H9 (cell line): ENCODE measurements at regions not wholly inside any gene's neighbourhood (a gene's known extent, or its start where the extent isn't known, plus 50 kb on each side); places are given as distances from the start of the nearest gene placed in this dataset.

Experiments
- DNase-seq: peaks from one replicate; pipeline ENCODE4 v3.0.0-alpha.2; 2017
- H2AFZ ChIP-seq: one replicate; pipeline ENCODE4 v1.6.1; 2013; ENCODE audit warnings: mild to moderate bottlenecking, low read length, control low read depth, moderate library complexity
- H2AK5ac ChIP-seq: 2 replicates; pipeline ENCODE4 v1.6.1; 2013; ENCODE audit warnings: low read length, control low read depth, mixed read lengths; ENCODE audit not compliant: insufficient read length
- H2BK120ac ChIP-seq: one replicate; pipeline ENCODE4 v1.6.1; 2013; ENCODE audit warnings: low read depth, mild to moderate bottlenecking, low read length, control low read depth, inconsistent platforms; ENCODE audit not compliant: poor library complexity, severe bottlenecking
- H2BK12ac ChIP-seq: 2 replicates; pipeline ENCODE4 v1.6.1; 2013; ENCODE audit warnings: low read length, control low read depth, mixed read lengths, low read depth; ENCODE audit not compliant: insufficient read length
- H2BK15ac ChIP-seq: 2 replicates; pipeline ENCODE4 v1.6.1; 2013; ENCODE audit warnings: low read depth, low read length, control low read depth
- H2BK20ac ChIP-seq: one replicate; pipeline ENCODE4 v1.6.1; 2013; ENCODE audit warnings: low read depth, mild to moderate bottlenecking, low read length, control low read depth, inconsistent platforms; ENCODE audit not compliant: poor library complexity, severe bottlenecking
- H2BK5ac ChIP-seq: 2 replicates; pipeline ENCODE4 v1.6.1; 2013; ENCODE audit warnings: low read length, control low read depth, mixed read lengths; ENCODE audit not compliant: insufficient read length
- H3K14ac ChIP-seq: 2 replicates; pipeline ENCODE4 v1.6.1; 2013; ENCODE audit warnings: low read length, control low read depth; ENCODE audit not compliant: insufficient read depth
- H3K18ac ChIP-seq: 2 replicates; pipeline ENCODE4 v1.6.1; 2013; ENCODE audit warnings: low read depth, mild to moderate bottlenecking, mixed read lengths, low read length, control low read depth; ENCODE audit not compliant: insufficient read length
- H3K23ac ChIP-seq: 2 replicates; pipeline ENCODE4 v1.6.1; 2013; ENCODE audit warnings: low read length, control low read depth, mixed read lengths, low read depth; ENCODE audit not compliant: insufficient read length
- H3K23me2 ChIP-seq: 2 replicates; pipeline ENCODE4 v1.6.1; 2013; ENCODE audit warnings: low read depth, mild to moderate bottlenecking, mixed read lengths, low read length, control low read depth; ENCODE audit not compliant: insufficient read length, poor library complexity, severe bottlenecking
- H3K27ac ChIP-seq: 2 replicates; pipeline ENCODE4 v1.5.1; 2013; ENCODE audit warnings: low read length, control low read depth, mixed read lengths, low read depth; ENCODE audit not compliant: insufficient read length
- H3K27me3 ChIP-seq: 2 replicates; pipeline ENCODE4 v1.6.1; 2013; ENCODE audit warnings: low read length, control low read depth, inconsistent platforms; ENCODE audit not compliant: insufficient read depth
- H3K4ac ChIP-seq: 2 replicates; pipeline ENCODE4 v1.6.1; 2013; ENCODE audit warnings: low read depth, mild to moderate bottlenecking, control low read depth, inconsistent platforms, low read length, moderate library complexity
- H3K4me1 ChIP-seq: 2 replicates; pipeline ENCODE4 v1.6.1; 2013; ENCODE audit warnings: low read length, control low read depth, inconsistent platforms; ENCODE audit not compliant: insufficient read depth
- H3K4me2 ChIP-seq: 2 replicates; pipeline ENCODE4 v1.6.1; 2013; ENCODE audit warnings: low read length, control low read depth, mixed read lengths; ENCODE audit not compliant: insufficient read length, insufficient read depth
- H3K56ac ChIP-seq: 2 replicates; pipeline ENCODE4 v1.6.1; 2013; ENCODE audit warnings: low read depth, mild to moderate bottlenecking, mixed read lengths, low read length, control low read depth; ENCODE audit not compliant: insufficient read length
- H3K79me1 ChIP-seq: 2 replicates; pipeline ENCODE4 v1.6.1; 2013; ENCODE audit warnings: low read depth, mild to moderate bottlenecking, moderate library complexity, low read length, control low read depth, inconsistent platforms; ENCODE audit not compliant: insufficient read depth, poor library complexity, severe bottlenecking
- H3K79me2 ChIP-seq: 2 replicates; pipeline ENCODE4 v1.6.1; 2013; ENCODE audit warnings: low read length, control low read depth, inconsistent platforms; ENCODE audit not compliant: insufficient read depth
- H3K9ac ChIP-seq: 2 replicates; pipeline ENCODE4 v1.6.1; 2013; ENCODE audit warnings: low read length, control low read depth, mixed read lengths; ENCODE audit not compliant: insufficient read length; ENCODE audit errors: extremely low read depth
- H3K9me3 ChIP-seq: one replicate; pipeline ENCODE4 v1.6.1; 2013; ENCODE audit warnings: low read depth, low read length, inconsistent platforms; ENCODE audit not compliant: control insufficient read depth
- H3T11ph ChIP-seq: one replicate; pipeline ENCODE4 v1.6.1; 2013; ENCODE audit warnings: mild to moderate bottlenecking, low read length, control low read depth, inconsistent platforms
- H4K20me1 ChIP-seq: one replicate; pipeline ENCODE4 v1.6.1; 2013; ENCODE audit not compliant: control insufficient read depth, insufficient read length, insufficient read depth
- H4K5ac ChIP-seq: 2 replicates; pipeline ENCODE4 v1.6.1; 2013; ENCODE audit warnings: low read depth, mild to moderate bottlenecking, mixed read lengths, low read length, control low read depth; ENCODE audit not compliant: insufficient read length
- H4K8ac ChIP-seq: replicated peaks from 2 replicates; pipeline ENCODE4 v1.6.1; 2013; ENCODE audit warnings: low read length, control low read depth, mixed read lengths, low read depth; ENCODE audit not compliant: insufficient read length
- H4K91ac ChIP-seq: 2 replicates; pipeline ENCODE4 v1.6.1; 2013; ENCODE audit warnings: low read depth, mild to moderate bottlenecking, moderate library complexity, mixed read lengths, low read length, control low read depth; ENCODE audit not compliant: insufficient read length
- H3K27ac Mint-ChIP-seq, 3 experiments: 2 replicates in 2 of 3; 3 replicates in 1 of 3; pipeline ENCODE4 v1.8.0; 2020 to 2021; ENCODE audit warnings: mixed read lengths in 3 of 3, mild to moderate bottlenecking in 1 of 3, moderate library complexity in 1 of 3
- H3K27me3 Mint-ChIP-seq: 2 replicates; pipeline ENCODE4 v1.8.0; 2021; ENCODE audit warnings: low read depth, mild to moderate bottlenecking, moderate library complexity, mixed read lengths
- H3K36me3 Mint-ChIP-seq, 3 experiments: 2 replicates in 2 of 3; 3 replicates in 1 of 3; pipeline ENCODE4 v1.8.0; 2020 to 2021; ENCODE audit warnings: low read depth in 3 of 3, mixed read lengths in 3 of 3; ENCODE audit not compliant: insufficient read depth in 1 of 3
- H3K4me1 Mint-ChIP-seq, 2 experiments: 2 replicates each; pipeline ENCODE4 v1.8.0; 2020; ENCODE audit warnings: mixed read lengths in 2 of 2
- H3K4me3 Mint-ChIP-seq, 2 experiments: 2 replicates in 1 of 2; 3 replicates in 1 of 2; pipeline ENCODE4 v1.8.0; 2020 to 2021; ENCODE audit warnings: mild to moderate bottlenecking in 2 of 2, mixed read lengths in 2 of 2, moderate library complexity in 1 of 2
- H3K9me3 Mint-ChIP-seq, 2 experiments: 2 replicates in 1 of 2; 3 replicates in 1 of 2; pipeline ENCODE4 v1.8.0; 2020; ENCODE audit warnings: mild to moderate bottlenecking in 2 of 2, mixed read lengths in 2 of 2, moderate library complexity in 1 of 2
- WGBS: extraction: QIAGEN DNeasy Blood & Tissue Kit; methylation state at CpG from one replicate; pipeline ENCODE4 v1.1.7; 2013; ENCODE audit warnings: missing lambda C conversion rate, low lambda C conversion rate, mixed read lengths; ENCODE audit not compliant: insufficient read length; ENCODE audit errors: extremely low coverage; 5-methylcytosine and 5-hydroxymethylcytosine counted together
- TF ChIP-seq, protein P1 (sequence below): fragments of 200-600 bp; sonication (generic); conservative IDR thresholded peaks from 3 replicates; pipeline ENCODE4 v1.8.0; 2021; ENCODE audit warnings: antibody characterized with exemption, mild to moderate bottlenecking

DNA sequence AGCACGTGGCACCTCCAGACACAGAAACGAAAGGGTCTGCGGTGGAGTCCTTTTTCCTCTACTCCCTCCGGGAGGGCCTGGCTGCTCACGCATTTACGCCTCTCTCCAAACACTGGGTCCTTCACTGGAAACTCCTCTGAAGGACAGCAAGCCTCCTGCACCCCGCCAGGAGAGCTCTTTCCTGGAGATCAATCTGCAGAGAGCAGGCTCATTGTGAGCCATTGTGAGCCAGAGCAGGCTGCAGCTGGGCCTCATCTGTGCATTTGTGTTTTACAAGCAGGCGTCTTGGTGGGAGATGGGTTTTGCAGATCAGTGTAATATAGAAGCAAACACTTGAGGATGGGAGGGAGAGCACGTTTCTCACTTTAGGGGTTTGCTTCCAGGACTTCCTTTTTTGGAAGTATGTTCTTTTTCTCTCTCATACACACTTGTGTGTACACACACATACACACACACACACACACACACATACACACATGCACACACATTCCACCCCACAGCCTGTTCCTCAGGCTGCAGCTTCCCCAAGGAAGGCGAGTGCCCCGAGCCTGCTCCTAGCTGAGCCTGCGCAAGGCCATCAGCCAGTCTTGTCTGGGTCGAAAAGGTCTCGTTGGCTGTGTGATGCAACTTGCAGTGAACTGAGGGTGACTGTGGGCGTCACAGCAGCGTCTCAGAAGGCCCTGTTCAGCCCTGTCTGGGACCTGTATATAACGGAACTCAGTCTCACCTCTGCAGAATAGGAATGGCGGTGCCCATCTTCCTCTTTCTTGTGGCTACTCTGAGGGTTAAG, 163.5 kb downstream of the GLI2 start:
- Histone ChIP-seq H2BK5ac (no peak overlapping the region), H3K9me3 (no peaks in the 10 kb centered on the region), H4K20me1 (no peaks in the 10 kb centered on the region), H2BK20ac (no peak overlapping the region), H3K4me1 (peaks cover 3% of the 10 kb centered on the region; the same call in 1 of the 2 replicates), H4K91ac (no peak overlapping the region), H3K14ac (no peak overlapping the region), H2BK12ac (no peak overlapping the region), H2BK120ac (no peak overlapping the region), H2AK5ac (no peak overlapping the region), H3K23ac (no peak overlapping the region), H3K4me2 (no peak overlapping the region), H3K56ac (no peak overlapping the region), H3K18ac (no peak overlapping the region), H3K9ac (no peak overlapping the region), H3K4ac (no peak overlapping the region), H3K27me3 (no peaks in the 10 kb centered on the region), H4K8ac (no peak overlapping the region), H2AFZ (no peak overlapping the region), H3K23me2 (no peaks in the 10 kb centered on the region), H3K79me1 (no peaks in the 10 kb centered on the region), H3T11ph (no peak overlapping the region), H4K5ac (no peak overlapping the region), H2BK15ac (no peak overlapping the region), H3K79me2 (no peaks in the 10 kb centered on the region), H3K27ac (no peak overlapping the region)
- no peaks in the 10 kb centered on the region for H3K27me3 Mint-ChIP-seq
- TF ChIP-seq, protein P1, sequence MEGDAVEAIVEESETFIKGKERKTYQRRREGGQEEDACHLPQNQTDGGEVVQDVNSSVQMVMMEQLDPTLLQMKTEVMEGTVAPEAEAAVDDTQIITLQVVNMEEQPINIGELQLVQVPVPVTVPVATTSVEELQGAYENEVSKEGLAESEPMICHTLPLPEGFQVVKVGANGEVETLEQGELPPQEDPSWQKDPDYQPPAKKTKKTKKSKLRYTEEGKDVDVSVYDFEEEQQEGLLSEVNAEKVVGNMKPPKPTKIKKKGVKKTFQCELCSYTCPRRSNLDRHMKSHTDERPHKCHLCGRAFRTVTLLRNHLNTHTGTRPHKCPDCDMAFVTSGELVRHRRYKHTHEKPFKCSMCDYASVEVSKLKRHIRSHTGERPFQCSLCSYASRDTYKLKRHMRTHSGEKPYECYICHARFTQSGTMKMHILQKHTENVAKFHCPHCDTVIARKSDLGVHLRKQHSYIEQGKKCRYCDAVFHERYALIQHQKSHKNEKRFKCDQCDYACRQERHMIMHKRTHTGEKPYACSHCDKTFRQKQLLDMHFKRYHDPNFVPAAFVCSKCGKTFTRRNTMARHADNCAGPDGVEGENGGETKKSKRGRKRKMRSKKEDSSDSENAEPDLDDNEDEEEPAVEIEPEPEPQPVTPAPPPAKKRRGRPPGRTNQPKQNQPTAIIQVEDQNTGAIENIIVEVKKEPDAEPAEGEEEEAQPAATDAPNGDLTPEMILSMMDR: no peak
- H3K27ac Mint-ChIP-seq: peak overlapping the region; percentile 81 to 85 (median 83)
- no peak for DNase-seq
- H3K4me3 Mint-ChIP-seq: no peak overlapping the region; a peak in 2 of 5 replicates
- H3K9me3 Mint-ChIP-seq: no peaks in the 10 kb centered on the region
- H3K4me1 Mint-ChIP-seq: peaks cover 71 to 85% of the 10 kb centered on the region in 2 experiments
- peaks cover 0 to 9% (median 4%) of the 10 kb centered on the region in 3 experiments; a peak in 2 of 7 replicates for H3K36me3 Mint-ChIP-seq
- no CpG with 5 or more reads among the region's 18 CpGs for WGBS
